ENCODE measurements at regions not wholly inside any gene's neighbourhood (a gene's known extent, or its start where the extent isn't known, plus 50 kb on each side); places are given as distances from the start of the nearest gene placed in this dataset.

DNA sequence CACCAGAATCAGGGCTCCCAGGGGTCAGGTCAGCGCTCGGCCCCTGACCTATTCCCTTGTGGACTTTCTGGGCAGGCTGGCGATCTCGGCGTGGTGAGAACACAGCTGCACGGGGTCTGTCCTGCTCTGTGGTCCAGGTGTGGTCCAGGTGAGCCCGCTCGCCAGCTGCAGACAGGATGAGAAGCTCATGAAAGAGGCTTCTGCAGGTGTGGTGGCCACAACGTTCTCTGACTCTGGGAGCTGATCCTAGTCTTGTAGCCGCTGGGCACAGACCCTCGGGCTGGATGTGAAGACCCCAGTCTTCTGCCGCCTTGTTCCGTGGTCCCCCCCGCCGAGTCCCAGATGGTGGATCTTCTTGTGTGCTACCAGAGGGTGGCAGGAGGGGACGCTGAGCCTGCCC lies 129.7 kb downstream of the RTP5 start:
- Histone ChIP-seq H4K91ac (ENCODE audit: insufficient read length, low read depth, low read length) (no peak overlapping the region), H3K14ac (ENCODE audit: insufficient read depth, low read length) (no peak overlapping the region; the same call in 1 of the 2 replicates), H3K27ac (ENCODE audit: insufficient read length, low read depth, low read length) (no peak overlapping the region), H3K79me1 (ENCODE audit: insufficient read depth, low read depth, low read length, poor library complexity, severe bottlenecking) (no peaks in the 10 kb centered on the region), H2AFZ (ENCODE audit: low read length) (no peak overlapping the region), H3K27me3 (ENCODE audit: insufficient read depth, low read length) (no peaks in the 10 kb centered on the region), H3K4me1 (ENCODE audit: insufficient read depth, low read length) (no peaks in the 10 kb centered on the region), H4K8ac (replicated peaks; ENCODE audit: insufficient read length, low read depth, low read length) (no peak overlapping the region), H2BK12ac (ENCODE audit: insufficient read length, low read depth, low read length) (no peak overlapping the region), H3T11ph (ENCODE audit: low read length) (no peak overlapping the region), H3K79me2 (ENCODE audit: insufficient read depth, low read length) (no peaks in the 10 kb centered on the region), H3K56ac (ENCODE audit: insufficient read length, low read depth, low read length) (no peak overlapping the region), H3K9me3 (ENCODE audit: control insufficient read depth, low read depth, low read length) (no peaks in the 10 kb centered on the region), H4K5ac (ENCODE audit: insufficient read length, low read depth, low read length) (no peak overlapping the region), H3K18ac (ENCODE audit: insufficient read length, low read depth, low read length) (no peak overlapping the region), H2BK5ac (ENCODE audit: insufficient read length, low read length) (no peak overlapping the region), H3K4me2 (ENCODE audit: insufficient read depth, insufficient read length, low read length) (no peak overlapping the region), H3K23me2 (ENCODE audit: insufficient read length, low read depth, low read length, poor library complexity, severe bottlenecking) (no peaks in the 10 kb centered on the region), H2BK15ac (ENCODE audit: low read depth, low read length) (no peak overlapping the region), H4K20me1 (ENCODE audit: control insufficient read depth, insufficient read depth, insufficient read length) (no peaks in the 10 kb centered on the region), H2BK20ac (ENCODE audit: low read depth, low read length, poor library complexity, severe bottlenecking) (no peak overlapping the region), H3K9ac (ENCODE audit: extremely low read depth, insufficient read length, low read length) (no peak overlapping the region), H3K4ac (ENCODE audit: low read depth, low read length) (no peak overlapping the region), H3K23ac (ENCODE audit: insufficient read length, low read depth, low read length) (no peak overlapping the region), H2BK120ac (ENCODE audit: low read depth, low read length, poor library complexity, severe bottlenecking) (no peak overlapping the region), H2AK5ac (ENCODE audit: insufficient read length, low read length) (no peak overlapping the region)
- Mint-ChIP-seq H3K9me3 (no peaks in the 10 kb centered on the region), H3K27ac (no peak overlapping the region; a peak in 1 of 7 replicates), H3K4me1 (peaks cover 4% of the 10 kb centered on the region in 2 experiments; a peak in 2 of 4 replicates), H3K27me3 (ENCODE audit: low read depth) (peaks cover 24% of the 10 kb centered on the region), H3K4me3 (no peak overlapping the region), H3K36me3 (ENCODE audit: insufficient read depth in 1 of 3, low read depth in 3 of 3) (no peaks in the 10 kb centered on the region)
- no peak for DNase-seq
- WGBS (ENCODE audit: extremely low coverage, insufficient read length, low lambda C conversion rate) = no CpG with 5 or more reads among the region's 16 CpGs
- TF ChIP-seq, protein P1, sequence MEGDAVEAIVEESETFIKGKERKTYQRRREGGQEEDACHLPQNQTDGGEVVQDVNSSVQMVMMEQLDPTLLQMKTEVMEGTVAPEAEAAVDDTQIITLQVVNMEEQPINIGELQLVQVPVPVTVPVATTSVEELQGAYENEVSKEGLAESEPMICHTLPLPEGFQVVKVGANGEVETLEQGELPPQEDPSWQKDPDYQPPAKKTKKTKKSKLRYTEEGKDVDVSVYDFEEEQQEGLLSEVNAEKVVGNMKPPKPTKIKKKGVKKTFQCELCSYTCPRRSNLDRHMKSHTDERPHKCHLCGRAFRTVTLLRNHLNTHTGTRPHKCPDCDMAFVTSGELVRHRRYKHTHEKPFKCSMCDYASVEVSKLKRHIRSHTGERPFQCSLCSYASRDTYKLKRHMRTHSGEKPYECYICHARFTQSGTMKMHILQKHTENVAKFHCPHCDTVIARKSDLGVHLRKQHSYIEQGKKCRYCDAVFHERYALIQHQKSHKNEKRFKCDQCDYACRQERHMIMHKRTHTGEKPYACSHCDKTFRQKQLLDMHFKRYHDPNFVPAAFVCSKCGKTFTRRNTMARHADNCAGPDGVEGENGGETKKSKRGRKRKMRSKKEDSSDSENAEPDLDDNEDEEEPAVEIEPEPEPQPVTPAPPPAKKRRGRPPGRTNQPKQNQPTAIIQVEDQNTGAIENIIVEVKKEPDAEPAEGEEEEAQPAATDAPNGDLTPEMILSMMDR (conservative IDR thresholded peaks at IDR 0.05) = no peak
